ENCODE measurements at regions not wholly inside any gene's neighbourhood (a gene's known extent, or its start where the extent isn't known, plus 50 kb on each side); places are given as distances from the start of the nearest gene placed in this dataset.

DNA sequence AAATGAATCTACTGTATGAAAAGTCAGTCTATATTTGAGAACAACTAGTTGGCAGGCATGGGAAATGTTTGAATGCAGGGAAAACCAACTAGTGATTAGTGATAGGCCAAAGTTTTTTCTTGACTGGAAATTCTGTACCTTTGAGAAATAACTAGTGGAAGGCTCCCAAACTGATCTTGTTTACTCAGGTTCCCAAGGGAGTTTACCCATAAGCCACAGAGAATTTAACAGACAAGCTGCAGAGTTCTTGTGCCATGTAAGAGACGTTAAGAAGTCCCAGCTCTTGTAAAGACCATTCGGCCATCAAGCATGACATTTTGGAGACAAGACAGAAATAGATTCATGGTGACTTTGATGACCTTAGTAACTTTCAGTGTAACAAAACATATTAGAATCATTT, 1882.8 kb upstream of the SEL1L start:
- Histone ChIP-seq H4K20me1 (replicated peaks; ENCODE audit: control insufficient read depth, extremely low read depth, insufficient read depth, low read length) (no peaks in the 10 kb centered on the region), H3K9me1 (replicated peaks; ENCODE audit: control insufficient read depth, extremely low read depth, insufficient read depth, low read length) (no peaks in the 10 kb centered on the region), H3K27me3 (ENCODE audit: control insufficient read depth in 2 of 2, insufficient read depth in 2 of 2, low read length in 2 of 2) (no peaks in the 10 kb centered on the region), H3K27ac (ENCODE audit: insufficient read depth, low read depth, low read length) (no peak overlapping the region), H2AFZ (ENCODE audit: low read depth, low read length) (no peak overlapping the region), H3K79me2 (ENCODE audit: control insufficient read depth, insufficient read depth, low read length) (no peaks in the 10 kb centered on the region), H3K4me3 (replicated peaks in 1 of 3; ENCODE audit: insufficient read depth in 1 of 3, low read depth in 1 of 3, low read length in 3 of 3) (no peak overlapping the region), H3K9me3 (replicated peaks; ENCODE audit: control insufficient read depth, insufficient read depth, low read length) (no peaks in the 10 kb centered on the region), H3K9ac (replicated peaks; ENCODE audit: extremely low read depth, insufficient read depth, low read length) (no peak overlapping the region), H3K4me1 (ENCODE audit: control insufficient read depth, extremely low read depth, insufficient read depth, low read length) (no peaks in the 10 kb centered on the region), H3K4me2 (ENCODE audit: insufficient read depth, low read length) (no peak overlapping the region), H3K36me3 (ENCODE audit: control insufficient read depth in 2 of 2, extremely low read depth in 1 of 2, insufficient read depth in 2 of 2, low read length in 2 of 2) (no peaks in the 10 kb centered on the region)
- intact Hi-C loops (cut with micrococcal nuclease): no loop called here
- TF ChIP-seq POLR2A (IDR thresholded peaks at IDR 0.05; ENCODE audit: low read depth, low read length) (no peak), POLR2AphosphoS5 (IDR thresholded peaks at IDR 0.05; ENCODE audit: insufficient read depth, low read depth, low read length) (no peak), GATA2 (IDR thresholded peaks at IDR 0.05; ENCODE audit: insufficient read depth, insufficient read length, low read depth, low read length) (no peak), FOS (IDR thresholded peaks at IDR 0.05; ENCODE audit: borderline replicate concordance, insufficient read depth, low read length) (no peak), EZH2 (IDR thresholded peaks at IDR 0.05; ENCODE audit: borderline replicate concordance, low read depth, low read length, severe bottlenecking) (no peak), MYC (IDR thresholded peaks at IDR 0.05; ENCODE audit: low read depth, low read length) (no peak), JUN (IDR thresholded peaks at IDR 0.05; ENCODE audit: borderline replicate concordance, insufficient read depth, insufficient read length, low read depth) (no peak)
- TF ChIP-seq, protein P1, sequence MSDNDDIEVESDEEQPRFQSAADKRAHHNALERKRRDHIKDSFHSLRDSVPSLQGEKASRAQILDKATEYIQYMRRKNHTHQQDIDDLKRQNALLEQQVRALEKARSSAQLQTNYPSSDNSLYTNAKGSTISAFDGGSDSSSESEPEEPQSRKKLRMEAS (IDR thresholded peaks at IDR 0.05; ENCODE audit: insufficient read depth, insufficient read length): no peak
- TF ChIP-seq, protein P2, sequence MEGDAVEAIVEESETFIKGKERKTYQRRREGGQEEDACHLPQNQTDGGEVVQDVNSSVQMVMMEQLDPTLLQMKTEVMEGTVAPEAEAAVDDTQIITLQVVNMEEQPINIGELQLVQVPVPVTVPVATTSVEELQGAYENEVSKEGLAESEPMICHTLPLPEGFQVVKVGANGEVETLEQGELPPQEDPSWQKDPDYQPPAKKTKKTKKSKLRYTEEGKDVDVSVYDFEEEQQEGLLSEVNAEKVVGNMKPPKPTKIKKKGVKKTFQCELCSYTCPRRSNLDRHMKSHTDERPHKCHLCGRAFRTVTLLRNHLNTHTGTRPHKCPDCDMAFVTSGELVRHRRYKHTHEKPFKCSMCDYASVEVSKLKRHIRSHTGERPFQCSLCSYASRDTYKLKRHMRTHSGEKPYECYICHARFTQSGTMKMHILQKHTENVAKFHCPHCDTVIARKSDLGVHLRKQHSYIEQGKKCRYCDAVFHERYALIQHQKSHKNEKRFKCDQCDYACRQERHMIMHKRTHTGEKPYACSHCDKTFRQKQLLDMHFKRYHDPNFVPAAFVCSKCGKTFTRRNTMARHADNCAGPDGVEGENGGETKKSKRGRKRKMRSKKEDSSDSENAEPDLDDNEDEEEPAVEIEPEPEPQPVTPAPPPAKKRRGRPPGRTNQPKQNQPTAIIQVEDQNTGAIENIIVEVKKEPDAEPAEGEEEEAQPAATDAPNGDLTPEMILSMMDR (IDR thresholded peaks at IDR 0.05; ENCODE audit: extremely low read depth in 1 of 2, insufficient read depth in 1 of 2, low read depth in 1 of 2, low read length in 2 of 2): no peak
- CTCF ChIA-PET: interaction anchor here (1.4 kb wide), 1 partner anchor 49 kb away, joined by 4 read pairs; no protein-coding TSS in a partner anchor
- no TSS peak for BruUV-seq (replicated peaks)
- dilution Hi-C loops (cut with MboI; ENCODE audit: extremely low pct_ligation_motif_present, low sequenced_read_pairs): no loop called here
- POLR2A ChIA-PET: no interaction called here
- FAIRE-seq: no peak
- no peak for DNase-seq (ENCODE audit: low read depth, low spot score)
